ENCODE measurements at regions not wholly inside any gene's neighbourhood (a gene's known extent, or its start where the extent isn't known, plus 50 kb on each side); places are given as distances from the start of the nearest gene placed in this dataset.

DNA sequence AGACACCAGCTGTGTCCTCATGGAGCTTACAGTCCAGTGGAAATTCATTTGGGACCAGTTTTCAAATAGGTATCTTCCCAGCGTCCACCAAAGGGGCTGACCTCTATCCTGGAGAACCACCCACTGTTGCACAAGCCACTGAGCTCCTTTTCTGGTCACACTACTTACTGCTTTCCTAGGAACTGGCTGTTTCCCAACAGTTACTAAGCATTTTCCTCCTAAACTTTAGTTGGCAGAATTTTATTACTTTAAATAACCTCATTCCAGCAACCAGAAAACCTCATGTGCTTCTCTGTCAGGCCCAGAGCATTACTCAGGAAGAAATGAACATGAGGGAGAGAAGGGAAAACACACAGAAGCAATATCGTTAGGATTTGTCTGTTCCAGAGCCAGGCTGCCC is 183.1 kb downstream of the GPAM start:
- H3K27me3 Mint-ChIP-seq (ENCODE audit: low read depth), result no peaks in the 10 kb centered on the region
- no peak for DNase-seq (ENCODE audit: low spot score)
- H3K36me3 Mint-ChIP-seq (ENCODE audit: low read depth), result no peaks in the 10 kb centered on the region
- no peak overlapping the region for H3K4me3 Mint-ChIP-seq (ENCODE audit: low read depth)
- no peaks in the 10 kb centered on the region for H3K4me1 Mint-ChIP-seq (ENCODE audit: low read depth)
- H3K9me3 Mint-ChIP-seq, result no peaks in the 10 kb centered on the region
- intact Hi-C loops (cut with micrococcal nuclease), result no loop called here
- no peak overlapping the region for H3K27ac Mint-ChIP-seq

DNA sequence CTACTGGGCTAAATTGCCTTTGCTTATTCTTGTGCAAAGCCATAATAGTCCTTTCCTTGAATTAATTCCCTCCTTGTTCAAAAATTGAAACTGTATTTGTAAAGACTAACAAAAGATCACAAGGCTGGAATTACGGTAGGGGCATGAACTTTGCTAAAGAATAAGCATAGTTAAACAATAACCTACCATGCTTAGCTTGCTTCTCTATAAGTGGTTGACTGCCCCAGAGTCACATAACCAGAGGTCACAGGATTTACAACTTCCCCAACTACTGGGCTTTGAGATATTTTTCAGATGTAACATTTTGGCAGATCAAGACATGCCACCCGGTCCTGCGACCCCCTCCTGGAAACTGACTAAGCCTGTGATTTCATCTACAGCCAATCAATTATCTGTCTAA is 181.4 kb downstream of the GPAM start:
- no peaks in the 10 kb centered on the region for H3K27me3 Mint-ChIP-seq (ENCODE audit: low read depth)
- DNase-seq (ENCODE audit: low spot score), result no peak
- no peak overlapping the region for H3K27ac Mint-ChIP-seq
- no peaks in the 10 kb centered on the region for H3K4me1 Mint-ChIP-seq (ENCODE audit: low read depth)
- no peaks in the 10 kb centered on the region for H3K36me3 Mint-ChIP-seq (ENCODE audit: low read depth)
- H3K4me3 Mint-ChIP-seq (ENCODE audit: low read depth), result no peak overlapping the region
- no peaks in the 10 kb centered on the region for H3K9me3 Mint-ChIP-seq
- intact Hi-C loops (cut with micrococcal nuclease), result no loop called here

DNA sequence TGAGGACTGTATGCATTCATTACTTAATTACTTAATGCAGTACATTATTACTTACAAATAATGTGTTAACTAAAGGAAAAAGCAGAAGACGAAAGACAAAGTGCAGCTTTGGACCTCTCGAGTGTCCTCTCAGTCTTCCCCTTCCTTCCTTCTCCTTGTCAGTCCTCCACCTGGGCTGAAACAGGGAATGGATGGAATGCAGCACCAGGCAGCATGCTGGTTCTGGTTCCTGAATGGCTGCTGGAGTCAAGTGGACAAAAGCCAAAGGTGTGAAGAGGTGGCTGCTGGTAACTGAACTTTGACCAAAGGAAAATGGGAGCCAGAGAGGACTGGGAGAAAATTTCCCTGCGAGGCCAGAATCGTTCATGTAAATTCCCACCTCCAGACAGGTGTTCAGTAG is 179.5 kb downstream of the GPAM start:
- Mint-ChIP-seq H3K36me3 (ENCODE audit: low read depth) (no peaks in the 10 kb centered on the region), H3K4me1 (ENCODE audit: low read depth) (no peaks in the 10 kb centered on the region)
- intact Hi-C loops (cut with micrococcal nuclease), result no loop called here

DNA sequence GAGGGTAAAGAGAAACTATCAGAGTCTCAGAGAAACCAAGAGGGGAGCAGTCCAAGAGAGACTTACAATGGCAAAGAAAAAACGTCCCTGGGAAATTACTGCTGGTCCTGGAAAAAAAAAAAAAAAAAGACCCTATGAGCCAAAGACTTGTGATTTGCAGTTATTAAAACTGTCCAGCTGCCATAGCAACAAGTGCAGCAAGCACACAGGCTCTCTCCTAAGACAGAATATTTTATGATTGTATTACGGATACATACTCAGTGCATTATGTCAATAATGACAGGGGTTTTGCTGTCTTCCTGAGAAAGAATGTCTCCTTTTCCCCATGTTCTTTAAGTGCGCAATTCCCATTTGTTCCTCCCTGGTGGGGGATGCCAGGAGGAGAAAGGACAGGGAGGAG is 178.5 kb downstream of the GPAM start:
- intact Hi-C loops (cut with micrococcal nuclease), result no loop called here
- DNase-seq (ENCODE audit: low spot score), result no peak
- H3K27ac Mint-ChIP-seq, result no peak overlapping the region
- H3K4me1 Mint-ChIP-seq (ENCODE audit: low read depth), result no peaks in the 10 kb centered on the region
- no peaks in the 10 kb centered on the region for H3K27me3 Mint-ChIP-seq (ENCODE audit: low read depth)
- no peaks in the 10 kb centered on the region for H3K36me3 Mint-ChIP-seq (ENCODE audit: low read depth)
- no peak overlapping the region for H3K4me3 Mint-ChIP-seq (ENCODE audit: low read depth)
- no peaks in the 10 kb centered on the region for H3K9me3 Mint-ChIP-seq

More for the DNA sequence above, 179.5 kb downstream of the GPAM start:
- no peaks in the 10 kb centered on the region for H3K9me3 Mint-ChIP-seq
- H3K27me3 Mint-ChIP-seq (ENCODE audit: low read depth), result no peaks in the 10 kb centered on the region
- H3K4me3 Mint-ChIP-seq (ENCODE audit: low read depth), result no peak overlapping the region
- DNase-seq (ENCODE audit: low spot score), result no peak
- H3K27ac Mint-ChIP-seq, result no peak overlapping the region

DNA sequence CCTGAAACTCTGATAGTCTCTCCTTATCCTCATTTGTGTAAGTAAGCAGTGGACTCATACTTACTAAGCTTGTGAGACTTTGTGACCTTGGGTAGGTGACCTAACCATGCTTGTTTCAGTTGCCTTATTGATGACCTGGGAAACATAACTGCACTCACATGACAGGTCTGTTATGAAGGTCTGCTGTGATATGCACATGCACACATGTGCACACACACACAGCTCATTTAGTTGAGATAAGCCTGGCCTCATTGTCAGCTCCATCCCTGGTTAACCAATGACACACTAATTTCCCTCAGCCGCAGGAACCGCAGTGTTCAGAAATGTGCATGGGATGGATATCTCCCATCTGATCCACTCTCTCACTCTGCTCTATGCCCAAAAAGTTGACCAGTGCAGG is 177.2 kb downstream of the GPAM start:
- intact Hi-C loops (cut with micrococcal nuclease), result no loop called here
- no peak for DNase-seq (ENCODE audit: low spot score)
- no peak overlapping the region for H3K27ac Mint-ChIP-seq
- no peaks in the 10 kb centered on the region for H3K36me3 Mint-ChIP-seq (ENCODE audit: low read depth)
- no peaks in the 10 kb centered on the region for H3K9me3 Mint-ChIP-seq
- H3K27me3 Mint-ChIP-seq (ENCODE audit: low read depth), result no peaks in the 10 kb centered on the region
- no peaks in the 10 kb centered on the region for H3K4me1 Mint-ChIP-seq (ENCODE audit: low read depth)
- H3K4me3 Mint-ChIP-seq (ENCODE audit: low read depth), result no peak overlapping the region

DNA sequence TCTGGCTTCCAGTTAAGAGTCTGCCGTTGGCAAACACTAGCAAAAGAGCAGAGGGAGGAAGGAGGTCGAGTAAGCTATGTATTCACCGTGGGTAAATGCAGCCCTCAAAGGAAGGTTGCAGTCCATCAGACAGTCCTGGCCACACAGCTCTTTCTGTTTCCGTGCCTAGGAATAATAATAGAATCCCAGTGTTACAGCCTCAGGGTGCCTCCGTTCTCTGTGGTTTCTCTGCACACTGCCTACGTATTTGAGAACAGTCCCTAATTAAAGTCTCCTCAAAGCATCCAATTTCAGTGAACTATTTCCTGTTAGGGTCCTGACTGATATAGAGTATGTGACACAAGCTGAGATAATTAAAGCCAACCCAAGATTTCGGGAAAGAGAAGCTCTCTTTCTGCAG is 176.7 kb downstream of the GPAM start:
- intact Hi-C loops (cut with micrococcal nuclease), result no loop called here
- H3K4me1 Mint-ChIP-seq (ENCODE audit: low read depth), result no peaks in the 10 kb centered on the region
- H3K9me3 Mint-ChIP-seq, result no peaks in the 10 kb centered on the region
- no peak overlapping the region for H3K27ac Mint-ChIP-seq
- H3K4me3 Mint-ChIP-seq (ENCODE audit: low read depth), result no peak overlapping the region
- no peak for DNase-seq (ENCODE audit: low spot score)
- H3K27me3 Mint-ChIP-seq (ENCODE audit: low read depth), result no peaks in the 10 kb centered on the region
- no peaks in the 10 kb centered on the region for H3K36me3 Mint-ChIP-seq (ENCODE audit: low read depth)

DNA sequence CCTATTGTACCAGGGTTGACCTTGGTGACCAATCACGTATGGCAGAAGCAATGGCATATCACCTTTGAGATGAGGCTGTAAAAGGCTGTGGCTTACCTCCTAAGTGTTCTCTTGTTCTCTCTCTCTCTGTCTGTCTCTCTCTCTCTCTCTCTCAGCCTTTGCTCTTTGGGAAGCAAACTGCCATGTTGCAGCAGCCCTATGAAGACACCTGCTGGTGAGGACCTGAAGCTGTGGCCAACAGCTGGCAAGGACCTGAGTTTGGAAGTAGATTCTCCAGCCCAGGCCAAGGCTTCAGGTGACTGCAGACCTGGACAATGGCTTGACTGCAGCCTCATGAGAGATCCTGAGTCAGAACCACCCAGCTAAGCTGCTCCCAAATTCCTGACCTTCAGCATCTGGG is 161.4 kb downstream of the GPAM start:
- no peak overlapping the region for H3K4me3 Mint-ChIP-seq (ENCODE audit: low read depth)
- H3K27me3 Mint-ChIP-seq (ENCODE audit: low read depth), result no peaks in the 10 kb centered on the region
- H3K9me3 Mint-ChIP-seq, result no peaks in the 10 kb centered on the region
- H3K36me3 Mint-ChIP-seq (ENCODE audit: low read depth), result no peaks in the 10 kb centered on the region
- no peak overlapping the region for H3K27ac Mint-ChIP-seq
- no peaks in the 10 kb centered on the region for H3K4me1 Mint-ChIP-seq (ENCODE audit: low read depth)
- DNase-seq (ENCODE audit: low spot score), result no peak
- intact Hi-C loops (cut with micrococcal nuclease), result no loop called here

DNA sequence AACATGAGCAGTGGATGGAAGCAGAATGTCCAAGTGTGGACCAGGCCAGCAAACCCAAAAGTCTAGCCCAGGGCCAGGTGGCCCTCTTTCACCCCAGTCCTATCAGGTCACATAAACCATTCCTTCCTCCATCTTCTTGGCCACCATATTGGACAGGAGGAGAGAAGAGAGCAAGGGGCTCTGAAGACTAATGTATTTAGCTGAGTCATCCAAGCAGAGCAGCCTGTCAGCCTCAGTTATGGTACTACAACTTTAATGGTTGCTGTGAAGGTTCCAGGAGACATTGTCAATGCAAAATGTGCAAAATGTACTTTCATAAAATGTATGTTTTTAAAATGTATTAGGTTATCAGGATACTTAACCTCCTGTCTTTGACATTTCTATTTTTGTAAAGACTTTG is 159.5 kb downstream of the GPAM start:
- Mint-ChIP-seq H3K9me3 (no peaks in the 10 kb centered on the region), H3K27me3 (ENCODE audit: low read depth) (no peaks in the 10 kb centered on the region), H3K4me3 (ENCODE audit: low read depth) (no peak overlapping the region), H3K4me1 (ENCODE audit: low read depth) (no peaks in the 10 kb centered on the region), H3K36me3 (ENCODE audit: low read depth) (no peaks in the 10 kb centered on the region), H3K27ac (no peak overlapping the region)
- no peak for DNase-seq (ENCODE audit: low spot score)
- intact Hi-C loops (cut with micrococcal nuclease), result no loop called here

DNA sequence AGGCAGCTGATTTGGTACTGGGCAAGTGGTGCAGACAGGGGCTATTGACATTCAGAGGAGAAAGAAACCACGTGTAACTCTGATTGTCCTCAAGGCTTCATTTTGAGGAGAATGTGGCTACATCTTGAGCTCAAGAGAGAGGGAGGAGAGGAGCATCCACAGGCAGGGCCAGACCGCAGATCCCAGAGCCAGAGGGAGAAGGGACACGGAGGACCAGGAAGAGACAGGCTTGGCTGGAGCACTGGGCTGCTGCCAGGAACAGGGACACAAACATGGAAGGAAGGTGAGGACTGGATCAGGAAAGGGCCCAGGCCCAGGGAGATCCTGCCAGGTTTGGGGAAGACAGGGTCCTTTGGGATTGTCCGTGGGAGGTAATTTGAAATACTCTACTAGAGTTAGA is 158.3 kb downstream of the GPAM start:
- Mint-ChIP-seq H3K27me3 (ENCODE audit: low read depth) (no peaks in the 10 kb centered on the region), H3K4me1 (ENCODE audit: low read depth) (no peaks in the 10 kb centered on the region), H3K36me3 (ENCODE audit: low read depth) (no peaks in the 10 kb centered on the region), H3K27ac (no peak overlapping the region), H3K4me3 (ENCODE audit: low read depth) (no peak overlapping the region), H3K9me3 (no peaks in the 10 kb centered on the region)
- intact Hi-C loops (cut with micrococcal nuclease), result no loop called here
- DNase-seq (ENCODE audit: low spot score), result no peak

DNA sequence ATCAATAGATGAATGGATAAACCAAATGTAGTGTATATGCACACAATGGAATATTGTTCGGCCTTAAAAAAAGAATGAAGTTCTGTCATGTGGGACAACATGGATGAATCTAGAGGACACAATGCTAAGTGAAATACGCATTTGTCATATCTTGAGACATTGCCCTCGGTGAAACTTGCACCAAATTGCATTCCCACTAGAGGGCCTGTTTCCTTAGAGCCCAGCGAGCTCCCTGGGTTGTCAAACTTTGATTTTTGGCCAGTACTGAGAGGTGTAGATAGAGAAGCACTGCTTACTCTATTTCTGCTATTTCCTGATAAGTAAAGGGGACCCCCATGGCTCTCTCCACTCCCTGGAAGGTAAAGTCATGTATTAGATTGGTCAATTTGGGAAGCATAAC is 157.1 kb downstream of the GPAM start:
- intact Hi-C loops (cut with micrococcal nuclease), result no loop called here
- no peak for DNase-seq (ENCODE audit: low spot score)
- Mint-ChIP-seq H3K9me3 (peaks cover 4% of the 10 kb centered on the region), H3K4me1 (ENCODE audit: low read depth) (no peaks in the 10 kb centered on the region), H3K27ac (no peak overlapping the region), H3K27me3 (ENCODE audit: low read depth) (no peaks in the 10 kb centered on the region), H3K4me3 (ENCODE audit: low read depth) (no peak overlapping the region), H3K36me3 (ENCODE audit: low read depth) (no peaks in the 10 kb centered on the region)

DNA sequence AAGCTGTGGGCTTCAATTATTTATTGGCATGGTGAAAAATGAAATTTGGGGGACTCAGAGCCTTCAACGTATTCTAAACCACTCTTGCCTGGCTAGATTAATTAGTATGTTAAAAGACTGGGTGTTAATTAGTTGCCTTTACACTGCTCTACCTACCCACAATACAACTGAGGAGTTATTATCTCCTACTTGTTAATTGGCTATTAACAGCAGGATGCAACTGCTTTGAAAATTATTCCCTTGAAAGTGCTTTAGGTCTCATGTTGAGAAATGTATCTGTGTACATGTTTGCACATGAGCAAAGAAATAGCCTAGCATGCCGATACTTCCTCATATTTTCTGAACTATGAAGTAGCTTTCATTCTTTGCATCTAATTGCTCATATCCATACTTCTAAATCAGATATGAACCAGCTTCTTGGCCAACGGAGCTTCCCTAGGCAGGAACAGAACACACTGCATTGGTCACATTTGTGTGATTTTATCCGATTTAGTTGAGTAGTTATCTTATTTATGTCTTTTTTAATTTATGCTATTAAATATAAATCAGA is 155.8 kb downstream of the GPAM start:
- H3K36me3 Mint-ChIP-seq (ENCODE audit: low read depth), result no peaks in the 10 kb centered on the region
- no peak overlapping the region for H3K27ac Mint-ChIP-seq
- no peak overlapping the region for H3K4me3 Mint-ChIP-seq (ENCODE audit: low read depth)
- H3K9me3 Mint-ChIP-seq, result peaks cover 9% of the 10 kb centered on the region
- intact Hi-C loops (cut with micrococcal nuclease), result no loop called here
- no peak for DNase-seq (ENCODE audit: low spot score)
- no peaks in the 10 kb centered on the region for H3K27me3 Mint-ChIP-seq (ENCODE audit: low read depth)
- H3K4me1 Mint-ChIP-seq (ENCODE audit: low read depth), result no peaks in the 10 kb centered on the region

DNA sequence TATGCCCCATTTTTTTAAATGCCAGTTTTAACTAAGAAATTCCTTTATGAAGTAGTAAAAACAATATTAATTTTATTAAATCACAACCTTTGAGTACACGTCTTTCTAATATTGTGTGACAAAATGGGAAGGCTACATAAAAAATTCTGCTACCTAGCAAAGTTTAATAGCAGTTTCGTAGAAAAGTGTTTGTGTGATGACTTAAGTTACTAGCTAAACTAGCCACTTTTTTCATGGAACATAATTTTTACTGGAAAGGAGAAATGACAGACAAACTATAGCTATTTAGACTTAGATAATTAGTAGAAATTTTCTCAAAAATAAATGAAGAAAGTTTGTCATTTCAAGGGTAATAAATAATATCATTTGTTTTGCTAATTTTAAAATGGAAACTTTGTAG is 153.1 kb downstream of the GPAM start:
- no peaks in the 10 kb centered on the region for H3K4me1 Mint-ChIP-seq (ENCODE audit: low read depth)
- no peak for DNase-seq (ENCODE audit: low spot score)
- H3K36me3 Mint-ChIP-seq (ENCODE audit: low read depth), result no peaks in the 10 kb centered on the region
- intact Hi-C loops (cut with micrococcal nuclease), result no loop called here
- H3K27me3 Mint-ChIP-seq (ENCODE audit: low read depth), result no peaks in the 10 kb centered on the region
- H3K9me3 Mint-ChIP-seq, result peaks cover 9% of the 10 kb centered on the region
- no peak overlapping the region for H3K4me3 Mint-ChIP-seq (ENCODE audit: low read depth)
- no peak overlapping the region for H3K27ac Mint-ChIP-seq

DNA sequence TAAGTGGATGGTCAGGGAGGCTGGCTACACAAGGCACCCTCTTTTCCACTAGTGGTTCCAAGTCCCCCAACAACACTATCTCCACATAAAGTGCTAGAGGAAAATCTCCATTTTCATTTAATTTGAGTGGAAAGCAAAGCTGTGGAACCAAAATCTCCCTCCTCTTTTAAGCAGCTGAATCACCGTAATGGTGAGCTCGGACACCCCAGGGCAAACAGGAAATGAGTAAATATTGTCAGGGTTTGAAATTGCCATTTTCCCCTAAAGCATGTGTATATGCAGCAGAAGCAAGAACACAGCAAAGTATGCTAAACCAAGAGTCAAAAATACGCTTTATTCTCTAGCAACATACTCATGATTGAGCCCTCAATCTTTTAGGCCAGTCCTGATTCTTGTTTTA is 143.7 kb downstream of the GPAM start:
- no peaks in the 10 kb centered on the region for H3K36me3 Mint-ChIP-seq (ENCODE audit: low read depth)
- H3K9me3 Mint-ChIP-seq, result no peaks in the 10 kb centered on the region
- H3K4me3 Mint-ChIP-seq (ENCODE audit: low read depth), result no peak overlapping the region
- H3K27ac Mint-ChIP-seq, result no peak overlapping the region
- H3K27me3 Mint-ChIP-seq (ENCODE audit: low read depth), result no peaks in the 10 kb centered on the region
- no peak for DNase-seq (ENCODE audit: low spot score)
- no peaks in the 10 kb centered on the region for H3K4me1 Mint-ChIP-seq (ENCODE audit: low read depth)
- intact Hi-C loops (cut with micrococcal nuclease), result no loop called here

DNA sequence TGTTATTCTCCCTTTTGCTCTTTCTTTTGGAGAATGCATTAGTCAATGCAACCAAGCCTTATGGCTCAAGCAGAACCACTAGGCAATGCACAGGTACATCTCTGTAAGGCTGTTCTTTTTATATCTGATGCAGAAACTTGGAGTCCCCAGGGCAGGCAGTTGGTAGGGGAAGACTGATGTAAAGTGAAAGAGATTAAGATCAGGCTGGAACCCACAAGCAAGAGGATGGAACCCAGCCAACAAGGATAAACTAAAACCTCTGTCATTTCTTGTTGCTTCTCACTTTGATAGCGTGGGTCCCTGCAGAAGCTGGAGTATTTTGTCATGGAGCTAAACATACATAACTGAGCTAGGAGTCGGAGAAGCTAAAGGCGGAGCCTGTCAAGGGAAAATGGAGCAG is 142.9 kb downstream of the GPAM start:
- DNase-seq (ENCODE audit: low spot score), result no peak
- Mint-ChIP-seq H3K27ac (no peak overlapping the region), H3K4me1 (ENCODE audit: low read depth) (no peaks in the 10 kb centered on the region), H3K4me3 (ENCODE audit: low read depth) (no peak overlapping the region), H3K27me3 (ENCODE audit: low read depth) (no peaks in the 10 kb centered on the region), H3K36me3 (ENCODE audit: low read depth) (no peaks in the 10 kb centered on the region), H3K9me3 (no peaks in the 10 kb centered on the region)
- intact Hi-C loops (cut with micrococcal nuclease), result no loop called here

Data from activated T-helper 2 cell treated with anti-CD3 and anti-CD28 coated beads, Interferon-gamma antibody, Interleukin-2, Interleukin-4, amounts not matched to agents 10 μg/mL and 5 μg/mL and 100 μg/mL, durations not matched to agents 14 hours and 24 hours and 36 hours (primary cell).